GM23248 (cell line): ENCODE measurements at regions not wholly inside any gene's neighbourhood (a gene's known extent, or its start where the extent isn't known, plus 50 kb on each side); places are given as distances from the start of the nearest gene placed in this dataset.

ENCODE experiments used
- EZH2 ChIP-seq: fragments of 200-600 bp; sonication (generic); IDR thresholded peaks from 2 replicates; pipeline ENCODE4 v1.6.1; 2018; ENCODE audit warnings: antibody characterized with exemption, mild to moderate bottlenecking; ENCODE audit not compliant: insufficient read depth, poor library complexity, severe bottlenecking
- EZH2phosphoT487 ChIP-seq: fragments of 200-600 bp; sonication (generic); IDR thresholded peaks from 2 replicates; pipeline ENCODE4 v1.6.1; 2018; ENCODE audit warnings: antibody characterized with exemption, moderate library complexity, mild to moderate bottlenecking, low read depth; ENCODE audit not compliant: insufficient read depth

DNA sequence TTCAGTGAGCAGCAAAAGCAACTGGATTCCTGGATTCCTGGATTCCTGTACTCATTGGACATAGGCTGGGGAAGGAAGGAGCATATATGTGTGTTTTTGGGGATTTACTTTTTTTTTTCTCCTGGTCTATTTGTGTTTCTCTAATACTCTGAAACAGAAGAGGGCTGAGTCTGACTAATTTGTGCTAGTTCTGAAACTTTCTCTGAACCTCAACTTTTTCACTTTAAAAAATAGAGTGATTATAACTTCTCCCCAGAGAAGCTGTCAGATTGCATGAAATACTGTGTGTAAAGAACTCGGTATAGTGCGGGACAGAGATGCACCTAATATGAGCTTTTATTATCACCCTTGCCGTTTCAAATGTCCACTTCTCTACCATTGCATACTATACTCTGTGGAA is 529.5 kb downstream of the TMTC2 start:
- TF ChIP-seq EZH2 (no peak), EZH2phosphoT487 (no peak)
